ENCODE measurements at regions not wholly inside any gene's neighbourhood (a gene's known extent, or its start where the extent isn't known, plus 50 kb on each side); places are given as distances from the start of the nearest gene placed in this dataset.

GRCh38 chr2:222055328-222055727, 243.5 kb downstream of the PAX3 start:
- intact Hi-C loops (cut with DNase I; ENCODE audit: low total_unique reads): no loop called here

DNA sequence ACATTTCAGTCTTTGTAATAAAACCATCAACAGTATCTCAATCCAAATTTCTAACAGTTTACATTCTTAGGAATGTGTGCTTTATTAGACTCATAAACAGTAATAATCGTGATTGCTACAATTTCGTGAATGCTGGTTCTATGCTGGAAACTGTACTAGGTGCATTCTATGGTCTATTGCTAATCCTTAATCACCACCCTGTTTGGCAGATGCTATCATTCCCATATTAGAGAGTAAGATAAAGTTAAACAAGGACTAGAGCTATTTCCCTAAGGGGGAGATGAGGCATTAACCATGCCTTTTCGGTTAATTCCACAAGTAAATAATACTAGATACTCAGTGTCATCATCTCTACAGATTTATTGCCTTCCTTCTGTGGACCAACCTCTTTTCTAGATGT, 244.0 kb downstream of the PAX3 start:
- intact Hi-C loops (cut with DNase I; ENCODE audit: low total_unique reads): no loop called here
- Histone ChIP-seq H3K27me3 (peaks cover 0 to 21% of the 10 kb centered on the region in 2 donors), H3K27ac (no peak overlapping the region), H3K36me3 (no peaks in the 10 kb centered on the region), H3K4me3 (no peak overlapping the region), H3K4me1 (no peaks in the 10 kb centered on the region), H3K9me3 (no peaks in the 10 kb centered on the region)
- DNase-seq: no peak
- TF ChIP-seq, protein P1, sequence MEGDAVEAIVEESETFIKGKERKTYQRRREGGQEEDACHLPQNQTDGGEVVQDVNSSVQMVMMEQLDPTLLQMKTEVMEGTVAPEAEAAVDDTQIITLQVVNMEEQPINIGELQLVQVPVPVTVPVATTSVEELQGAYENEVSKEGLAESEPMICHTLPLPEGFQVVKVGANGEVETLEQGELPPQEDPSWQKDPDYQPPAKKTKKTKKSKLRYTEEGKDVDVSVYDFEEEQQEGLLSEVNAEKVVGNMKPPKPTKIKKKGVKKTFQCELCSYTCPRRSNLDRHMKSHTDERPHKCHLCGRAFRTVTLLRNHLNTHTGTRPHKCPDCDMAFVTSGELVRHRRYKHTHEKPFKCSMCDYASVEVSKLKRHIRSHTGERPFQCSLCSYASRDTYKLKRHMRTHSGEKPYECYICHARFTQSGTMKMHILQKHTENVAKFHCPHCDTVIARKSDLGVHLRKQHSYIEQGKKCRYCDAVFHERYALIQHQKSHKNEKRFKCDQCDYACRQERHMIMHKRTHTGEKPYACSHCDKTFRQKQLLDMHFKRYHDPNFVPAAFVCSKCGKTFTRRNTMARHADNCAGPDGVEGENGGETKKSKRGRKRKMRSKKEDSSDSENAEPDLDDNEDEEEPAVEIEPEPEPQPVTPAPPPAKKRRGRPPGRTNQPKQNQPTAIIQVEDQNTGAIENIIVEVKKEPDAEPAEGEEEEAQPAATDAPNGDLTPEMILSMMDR (IDR thresholded peaks at IDR 0.05): no peak
- no peak for TF ChIP-seq POLR2A (IDR thresholded peaks at IDR 0.05)

More at GRCh38 chr2:222055328-222055727, 243.5 kb downstream of the PAX3 start:
- no peaks in the 10 kb centered on the region for H3K9me3 ChIP-seq
- no peaks in the 10 kb centered on the region for H3K36me3 ChIP-seq
- no peaks in the 10 kb centered on the region for H3K4me1 ChIP-seq
- H3K27ac ChIP-seq: no peak overlapping the region
- TF ChIP-seq, protein P1 (IDR thresholded peaks at IDR 0.05): no peak
- no peak for DNase-seq
- no peak overlapping the region for H3K4me3 ChIP-seq
- H3K27me3 ChIP-seq: peaks cover 0 to 16% of the 10 kb centered on the region in 2 donors

- Histone ChIP-seq H3K4me1 (no peaks in the 10 kb centered on the region), H3K9me3 (no peaks in the 10 kb centered on the region), H3K4me3 (no peak overlapping the region), H3K27ac (no peak overlapping the region), H3K36me3 (no peaks in the 10 kb centered on the region), H3K27me3 (peaks cover 0 to 24% of the 10 kb centered on the region in 2 donors)
- intact Hi-C loops (cut with DNase I; ENCODE audit: low total_unique reads): no loop called here
- TF ChIP-seq, protein P1 (IDR thresholded peaks at IDR 0.05): no peak
- TF ChIP-seq POLR2A (IDR thresholded peaks at IDR 0.05): no peak
- no peak for DNase-seq
Observed at GRCh38 chr2:222052934-222053367, 245.8 kb downstream of the PAX3 start.

- intact Hi-C loops (cut with DNase I; ENCODE audit: low total_unique reads): no loop called here
- H3K27ac ChIP-seq: no peak overlapping the region
- H3K27me3 ChIP-seq: peaks cover 0 to 26% of the 10 kb centered on the region in 2 donors
Observed at GRCh38 chr2:222050981-222051380, 247.8 kb downstream of the PAX3 start.

GRCh38 chr2:222049946-222050345, 248.9 kb downstream of the PAX3 start:
- TF ChIP-seq, protein P1 (IDR thresholded peaks at IDR 0.05): no peak
- TF ChIP-seq POLR2A (IDR thresholded peaks at IDR 0.05): no peak
- H3K36me3 ChIP-seq: no peaks in the 10 kb centered on the region
- peaks cover 0 to 26% of the 10 kb centered on the region in 2 donors for H3K27me3 ChIP-seq
- intact Hi-C loops (cut with DNase I; ENCODE audit: low total_unique reads): no loop called here
- H3K4me1 ChIP-seq: no peaks in the 10 kb centered on the region
- H3K4me3 ChIP-seq: no peak overlapping the region
- H3K9me3 ChIP-seq: no peaks in the 10 kb centered on the region
- H3K27ac ChIP-seq: no peak overlapping the region
- no peak for DNase-seq

More at GRCh38 chr2:222050981-222051380, 247.8 kb downstream of the PAX3 start:
- Histone ChIP-seq H3K9me3 (no peaks in the 10 kb centered on the region), H3K4me1 (no peaks in the 10 kb centered on the region), H3K36me3 (no peaks in the 10 kb centered on the region), H3K4me3 (no peak overlapping the region)
- TF ChIP-seq, protein P1 (IDR thresholded peaks at IDR 0.05): no peak
- no peak for TF ChIP-seq POLR2A (IDR thresholded peaks at IDR 0.05)
- no peak for DNase-seq

All from uterus (tissue), 3 donors.